Effector CD4-positive, alpha-beta T cell (primary cell): ENCODE measurements at regions not wholly inside any gene's neighbourhood (a gene's known extent, or its start where the extent isn't known, plus 50 kb on each side); places are given as distances from the start of the nearest gene placed in this dataset.

Experiments used
- DNase-seq: peaks from one replicate; pipeline ENCODE4 v3.0.0-alpha.2; 2020

DNA sequence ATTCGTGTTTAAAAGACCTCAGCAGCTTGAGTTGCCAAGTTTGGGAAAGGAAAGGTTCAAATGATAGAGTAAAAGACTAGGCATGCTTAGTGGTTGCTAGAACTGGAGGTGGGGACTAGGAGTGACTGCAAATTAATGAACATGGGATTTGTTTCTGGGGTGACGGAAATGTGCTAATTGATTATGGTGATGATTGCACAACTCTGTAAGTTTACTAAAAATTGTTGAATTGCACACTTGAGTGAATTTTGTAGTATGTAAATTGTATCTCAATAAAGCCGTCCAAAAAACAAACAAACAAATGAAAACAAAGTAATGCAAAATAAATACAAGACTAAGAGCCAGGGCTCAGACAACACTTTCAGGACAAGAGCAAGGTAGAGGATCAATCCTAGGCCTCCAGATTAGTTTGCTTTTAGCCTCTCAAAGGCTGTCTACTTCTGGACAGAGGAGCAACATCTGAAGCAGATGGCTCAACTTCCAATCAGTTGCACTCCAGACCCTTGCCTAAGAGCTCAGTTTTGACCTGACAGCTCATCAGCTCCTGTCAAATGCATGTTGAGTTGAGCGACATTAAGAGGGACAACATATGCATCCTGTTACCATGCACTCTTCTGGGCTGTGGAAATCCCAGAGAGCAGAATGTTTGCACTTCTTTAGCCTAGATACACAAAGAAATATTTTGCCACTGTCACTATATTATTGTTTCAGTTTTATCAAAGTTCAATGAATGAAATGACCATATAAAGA is 111.2 kb upstream of the ASIC2 start:
- DNase-seq, result no peak

DNA sequence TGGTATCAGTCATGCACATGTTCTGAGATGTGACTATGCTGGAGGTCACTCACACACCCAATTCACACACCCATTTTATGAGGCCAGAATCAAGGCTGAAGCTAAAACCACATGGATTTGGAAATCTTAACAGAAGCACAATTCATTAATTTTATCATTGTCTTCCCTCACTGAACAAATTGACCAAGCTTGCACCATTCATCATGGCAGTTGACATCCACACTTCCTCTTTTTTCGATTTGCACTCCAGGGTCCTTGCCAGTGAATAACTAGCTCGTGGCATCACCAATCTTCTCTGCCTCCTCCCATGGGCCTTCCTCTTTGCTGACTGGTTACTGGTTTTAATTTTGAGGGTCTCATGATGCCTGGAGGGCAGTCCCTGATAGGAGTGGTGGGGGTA is 123.0 kb upstream of the ASIC2 start:
- no peak for DNase-seq

- no peak for DNase-seq
Observed at GRCh38 chr17:33421933-33422332, 128.8 kb upstream of the ASIC2 start.

DNA sequence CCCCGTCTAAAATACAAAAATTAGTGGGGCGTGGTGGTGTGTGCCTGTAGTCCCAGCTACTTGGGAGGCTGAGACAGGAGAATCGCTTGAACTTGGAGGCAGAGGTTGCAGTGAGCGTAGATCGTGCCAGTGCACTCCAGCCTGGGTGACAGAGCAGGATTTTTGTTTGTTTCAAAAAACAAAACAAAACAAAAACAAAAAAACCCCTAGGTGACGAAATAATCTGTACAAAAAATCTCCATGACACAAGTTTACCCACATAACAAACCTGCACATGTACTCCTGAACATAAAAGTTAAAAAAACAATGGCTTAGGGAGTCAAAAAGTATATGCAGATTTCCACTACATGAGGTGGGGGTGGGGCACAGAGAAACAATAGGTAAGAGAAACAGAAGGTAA is 140.5 kb upstream of the ASIC2 start:
- no peak for DNase-seq

GRCh38 chr17:33434841-33435240 is 141.7 kb upstream of the ASIC2 start:
- no peak for DNase-seq

GRCh38 chr17:33435721-33436301 is 142.7 kb upstream of the ASIC2 start:
- DNase-seq, result no peak

DNA sequence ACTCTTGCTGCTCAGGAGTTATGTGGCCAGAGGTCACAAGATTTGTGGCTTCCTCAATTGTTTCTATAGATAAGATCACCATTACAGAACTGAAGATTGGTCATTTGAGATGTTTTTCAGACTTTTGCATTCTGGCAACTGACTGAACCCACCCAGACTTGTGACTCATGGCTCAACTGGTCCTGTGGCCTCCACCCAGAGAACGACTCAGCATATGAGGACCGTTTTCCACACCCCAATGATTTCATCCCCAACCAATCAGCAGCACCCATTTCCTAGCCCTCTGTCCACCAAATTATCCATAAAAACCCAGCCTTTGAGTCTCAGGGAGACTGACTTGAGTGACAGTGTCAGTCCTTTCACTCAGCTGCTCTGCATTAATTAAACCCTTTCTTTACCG is 143.2 kb upstream of the ASIC2 start:
- no peak for DNase-seq

DNA sequence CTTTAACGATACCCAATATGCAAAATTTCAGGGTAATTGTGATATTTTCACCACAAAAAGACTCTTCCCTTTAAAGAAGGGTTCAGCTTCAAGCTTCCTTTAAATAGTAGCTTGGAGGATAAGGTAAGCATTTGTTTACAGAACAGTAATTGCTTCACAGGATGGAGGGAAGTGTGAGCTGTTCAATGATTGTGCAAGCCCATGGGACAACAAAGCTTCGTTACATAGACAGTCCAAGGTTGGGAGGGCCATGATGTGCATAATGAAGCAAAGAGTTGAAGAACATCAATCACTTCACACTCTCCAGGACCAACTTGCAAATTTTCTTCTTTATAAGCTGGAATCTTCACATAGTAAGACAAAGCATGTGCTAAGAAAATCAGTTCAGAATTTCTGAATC is 145.0 kb upstream of the ASIC2 start:
- no peak for DNase-seq

DNA sequence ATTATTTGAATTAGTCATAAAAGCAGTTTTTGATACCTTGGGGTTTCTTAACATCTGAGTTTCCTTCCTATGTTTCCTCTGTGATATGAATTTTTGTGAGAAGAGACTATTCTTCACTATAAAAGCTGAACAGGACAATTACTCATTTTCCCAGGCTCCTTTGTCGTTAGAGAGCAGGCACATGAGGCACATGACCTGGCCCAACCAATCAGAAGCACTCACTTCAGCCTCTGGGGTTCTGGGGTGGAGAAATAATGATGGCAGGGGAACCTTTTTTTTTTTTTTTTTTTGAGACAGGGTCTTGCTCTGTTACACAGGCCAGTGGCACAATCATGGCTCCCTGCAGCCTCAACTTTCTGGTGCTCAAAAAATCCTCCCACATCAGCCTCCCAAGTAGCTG is 145.5 kb upstream of the ASIC2 start:
- no peak for DNase-seq

DNA sequence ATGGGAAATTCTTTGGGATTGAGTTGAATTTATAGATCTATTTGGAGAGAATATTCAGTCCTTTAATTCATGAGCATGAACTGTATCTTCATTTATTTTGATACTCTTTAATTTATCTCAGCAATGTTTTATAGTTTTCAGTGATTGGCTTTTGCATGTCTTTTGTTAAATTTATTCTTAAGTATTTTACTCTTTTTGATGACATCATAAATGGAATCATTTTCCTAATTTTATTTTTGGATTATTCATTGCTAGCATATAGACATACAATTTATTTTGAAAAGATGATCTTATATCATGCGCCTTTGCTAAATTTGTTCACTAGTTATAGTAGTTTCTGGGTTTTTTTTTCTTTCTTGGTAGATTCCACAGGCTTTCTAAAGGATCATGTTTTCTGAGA is 149.2 kb upstream of the ASIC2 start:
- no peak for DNase-seq

- no peak for DNase-seq
Observed at GRCh38 chr17:33444731-33445130, 151.6 kb upstream of the ASIC2 start.

DNA sequence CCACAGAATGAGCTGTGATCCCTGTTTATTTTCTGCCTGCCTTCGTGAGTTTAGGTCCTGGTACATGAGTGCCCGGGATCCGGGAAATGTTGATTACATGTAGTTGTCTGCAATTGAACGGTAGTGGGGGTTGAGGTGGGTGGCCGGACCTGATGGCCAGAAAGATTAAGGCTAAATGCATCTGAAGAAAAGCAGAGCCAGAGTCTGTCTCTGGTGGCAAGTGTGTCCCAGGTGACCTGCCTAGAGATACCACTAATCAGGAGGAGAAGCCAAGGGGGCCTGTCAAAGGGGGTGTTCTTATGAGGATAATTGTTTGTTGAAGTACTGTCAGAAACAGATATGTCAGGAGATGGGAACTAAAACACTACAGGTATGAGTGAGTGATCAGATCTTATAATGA is 154.0 kb upstream of the ASIC2 start:
- no peak for DNase-seq

DNA sequence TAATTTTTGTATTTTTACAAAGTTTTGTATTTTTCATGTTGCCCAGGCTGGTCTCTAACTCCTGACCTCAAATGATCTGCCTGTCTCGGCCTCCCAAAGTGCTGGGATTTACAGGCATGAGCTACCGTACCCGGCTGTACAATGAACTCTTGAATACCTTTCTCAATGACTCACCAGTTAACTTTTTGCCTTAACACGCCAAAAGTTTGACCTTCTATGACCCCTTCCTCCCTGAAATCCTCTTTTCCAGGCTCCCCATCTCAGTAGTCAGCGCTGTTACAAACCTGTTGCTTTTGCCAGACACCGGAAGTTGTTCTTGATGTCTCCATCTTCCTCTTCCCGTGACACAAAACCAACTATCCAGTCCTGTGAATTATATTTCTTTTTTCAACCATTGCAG is 158.1 kb upstream of the ASIC2 start:
- DNase-seq, result no peak

DNA sequence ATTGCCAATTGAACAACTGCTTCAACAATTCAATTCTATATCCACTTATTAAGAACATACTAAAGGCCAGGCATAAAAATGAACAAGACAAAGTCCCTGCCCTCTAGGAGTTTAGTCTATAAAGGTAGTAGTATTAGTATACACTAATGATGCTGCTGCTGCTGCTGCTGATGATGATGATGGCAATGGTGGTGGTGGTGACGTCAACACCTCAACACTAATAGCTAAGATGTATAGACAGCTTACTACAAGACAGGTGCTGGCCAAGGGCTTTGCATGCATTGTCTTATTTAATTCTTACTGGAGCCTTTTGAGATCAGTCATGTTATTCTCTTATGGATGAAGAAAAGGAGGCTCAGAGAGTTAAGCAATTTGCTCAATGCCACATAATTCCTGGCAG is 164.4 kb upstream of the ASIC2 start:
- DNase-seq, result no peak

GRCh38 chr17:33459078-33459940 is 166.2 kb upstream of the ASIC2 start:
- DNase-seq, result no peak

DNA sequence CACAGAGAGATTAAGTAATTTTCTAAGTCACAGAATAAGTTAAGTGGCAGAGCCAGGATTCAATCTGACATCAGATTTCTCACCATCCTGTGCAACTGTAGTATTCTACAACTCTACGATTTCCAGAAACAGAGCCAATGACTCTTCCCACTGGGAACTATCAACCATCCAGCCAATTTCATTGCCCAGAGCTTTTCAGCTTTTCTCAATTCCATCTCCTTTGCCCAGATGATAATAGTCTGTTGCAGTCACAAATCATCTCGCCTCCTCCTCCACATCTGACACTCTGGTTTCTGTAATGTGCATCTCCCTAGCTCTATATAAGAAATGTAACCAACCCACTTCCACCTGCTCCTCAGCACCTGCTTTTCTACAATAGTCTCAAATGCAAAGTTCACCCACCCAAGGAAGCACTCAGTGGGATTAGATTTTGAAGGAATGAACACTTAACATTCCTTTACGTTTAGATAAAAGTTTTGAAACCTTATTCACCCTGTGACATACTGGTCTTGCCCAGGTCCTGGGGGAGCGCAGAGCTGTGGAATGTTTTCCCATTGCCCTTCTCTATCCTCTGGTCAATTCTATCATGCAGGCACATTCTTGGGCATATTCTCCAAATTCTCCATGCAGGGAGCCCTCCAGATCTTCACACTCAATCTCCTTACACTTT is 167.8 kb upstream of the ASIC2 start:
- no peak for DNase-seq

DNA sequence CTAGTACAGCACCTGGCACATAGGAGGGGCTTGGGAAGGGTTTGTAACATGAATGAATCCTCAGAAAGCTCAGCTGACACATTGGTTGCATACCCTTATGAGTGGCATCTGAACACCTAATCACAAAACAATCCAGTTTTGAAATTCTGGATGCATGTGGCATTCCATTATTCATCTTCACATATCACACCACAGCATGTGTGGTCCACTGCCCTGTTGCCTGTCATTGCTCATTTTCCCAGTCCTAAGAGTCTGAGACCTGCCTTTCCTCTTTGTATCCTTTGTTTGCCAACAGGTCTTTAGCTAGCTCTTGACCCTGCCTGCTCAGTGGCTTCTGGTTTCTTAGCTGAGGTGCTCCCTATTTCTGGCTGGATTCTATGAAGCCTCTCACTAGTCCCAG is 170.8 kb upstream of the ASIC2 start:
- DNase-seq, result no peak

DNA sequence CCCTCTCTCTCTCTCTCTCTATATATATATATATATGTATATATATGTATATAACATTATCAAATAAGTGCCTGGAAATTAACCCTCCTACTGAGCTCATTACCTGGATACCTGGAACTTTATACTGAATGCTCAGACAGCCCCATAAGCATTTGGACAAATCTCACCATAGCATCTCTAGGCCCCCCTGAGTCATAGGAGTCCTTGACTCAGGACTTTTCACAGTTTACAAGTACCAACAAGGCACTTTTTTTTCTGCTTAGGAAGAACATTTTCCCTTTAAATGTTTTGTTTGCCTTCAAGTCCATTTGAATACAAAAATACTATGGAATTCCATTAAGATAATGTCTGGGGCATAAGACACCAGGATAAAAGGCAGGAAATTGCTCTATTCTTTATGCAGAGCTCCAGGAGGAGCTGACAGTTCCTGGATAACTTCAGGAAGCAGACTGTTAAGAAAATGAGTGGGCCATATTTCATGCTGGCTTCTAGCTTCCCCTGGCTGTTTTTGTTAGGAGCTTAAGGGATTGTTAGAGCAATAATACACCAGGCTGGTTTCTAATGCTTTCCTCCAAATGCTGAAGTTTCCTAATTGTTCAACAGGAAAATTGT is 171.7 kb upstream of the ASIC2 start:
- DNase-seq, result no peak

DNA sequence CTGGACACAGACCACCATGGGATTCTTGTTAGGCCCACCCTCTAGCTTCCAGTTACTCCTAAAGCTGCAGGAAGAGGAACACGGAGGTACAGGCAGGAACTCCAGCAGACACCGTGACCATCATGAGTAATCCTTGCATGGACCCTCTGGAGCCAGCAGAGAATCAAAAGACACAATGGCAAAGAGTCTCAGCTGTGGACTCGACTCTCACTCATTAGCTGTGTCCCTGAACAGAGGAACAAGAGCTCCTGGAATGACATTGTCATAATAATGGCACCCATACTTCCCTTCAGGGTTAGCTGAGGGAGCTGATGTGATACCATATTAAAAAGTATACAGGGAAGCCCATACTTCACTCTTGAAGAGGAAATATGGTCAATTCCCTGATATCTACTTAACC is 176.3 kb upstream of the ASIC2 start:
- no peak for DNase-seq

GRCh38 chr17:33469911-33470310 is 176.8 kb upstream of the ASIC2 start:
- no peak for DNase-seq

DNA sequence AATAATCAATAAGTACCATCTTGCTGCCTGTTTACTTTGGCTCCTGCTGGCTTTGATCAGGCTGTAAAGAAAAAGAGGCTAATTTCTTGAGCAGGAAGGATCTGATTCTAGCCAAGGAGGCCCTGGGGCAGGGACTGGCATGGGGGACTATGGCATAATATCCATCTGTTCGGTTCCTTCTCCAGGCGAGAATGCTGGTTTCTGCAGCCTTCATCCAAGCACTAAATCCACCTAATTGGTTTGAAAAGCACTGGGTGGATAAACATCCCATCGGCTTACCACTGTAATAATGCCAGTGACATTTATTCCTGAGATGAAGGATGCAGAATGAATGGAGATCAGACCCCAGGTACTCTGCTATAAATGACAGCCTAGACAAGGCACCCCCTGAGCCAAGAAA is 180.0 kb upstream of the ASIC2 start:
- no peak for DNase-seq

DNA sequence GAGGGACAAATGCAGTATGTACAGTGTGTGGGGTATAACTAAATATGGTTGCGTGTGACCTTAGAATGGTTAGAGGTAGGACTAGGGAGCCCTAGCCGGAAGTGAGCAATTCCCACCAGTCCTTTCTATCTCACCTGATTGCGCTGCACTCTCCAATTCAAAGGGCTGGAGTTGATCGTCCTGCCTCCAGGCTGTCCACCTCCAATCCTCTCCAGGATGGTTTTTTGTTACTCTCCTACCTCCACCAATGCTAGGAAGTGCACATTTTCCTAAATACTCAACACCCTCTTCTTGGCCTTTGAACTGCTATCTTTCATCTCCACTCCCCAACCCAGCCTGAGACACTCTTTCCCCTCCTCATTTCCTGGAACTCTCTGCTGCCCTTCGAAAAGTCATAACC is 181.7 kb upstream of the ASIC2 start:
- DNase-seq, result no peak

DNA sequence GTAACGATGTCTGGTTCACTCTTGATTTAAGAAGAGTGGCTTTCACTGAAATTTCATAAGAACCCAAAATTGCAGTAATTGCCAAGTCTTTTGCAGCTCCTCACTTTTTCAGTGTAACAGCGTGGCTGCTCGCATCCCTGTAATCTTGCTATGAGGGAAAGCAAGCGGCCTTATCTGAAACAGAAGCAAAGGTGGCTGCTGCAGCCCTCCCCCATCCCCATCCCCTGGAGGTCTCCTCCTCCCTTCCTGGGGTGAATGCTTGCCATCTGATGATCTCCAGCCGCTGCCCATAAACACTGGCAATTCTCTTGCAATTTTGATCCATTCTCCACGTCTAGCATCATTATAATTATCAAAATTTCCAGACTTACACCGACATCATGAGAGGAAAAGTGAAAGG is 182.5 kb upstream of the ASIC2 start:
- DNase-seq, result no peak
